HG02610 (cell line): ENCODE measurements at regions not wholly inside any gene's neighbourhood (a gene's known extent, or its start where the extent isn't known, plus 50 kb on each side); places are given as distances from the start of the nearest gene placed in this dataset.
"Not testable (repeated sequence)": the region's sequence is repeated elsewhere in the genome, so short reads cannot be mapped to it uniquely, and the experiment has no call there.

Experiments used
- ATAC-seq: cut with Tn5 transposase; IDR thresholded peaks from one replicate; pipeline ENCODE4 v1.9.1; 2021; ENCODE audit warnings: mild to moderate bottlenecking, moderate library complexity; ENCODE audit not compliant: unreplicated experiment

- no peak for ATAC-seq
Measured at GRCh38 chr3:30408105-30408557, 198.3 kb upstream of the TGFBR2 start.

- ATAC-seq: no peak
Measured at GRCh38 chr3:30418443-30418842, 188.0 kb upstream of the TGFBR2 start.

- ATAC-seq: no peak
Measured at GRCh38 chr3:30421266-30421665, 185.1 kb upstream of the TGFBR2 start.

GRCh38 chr3:30426293-30426993 lies 180.0 kb upstream of the TGFBR2 start:
- ATAC-seq: no peak

GRCh38 chr3:30428251-30428650 lies 178.2 kb upstream of the TGFBR2 start:
- ATAC-seq: no peak

GRCh38 chr3:30435861-30436331 lies 170.5 kb upstream of the TGFBR2 start:
- no peak for ATAC-seq

- no peak for ATAC-seq
Measured at GRCh38 chr3:30437171-30437601, 169.2 kb upstream of the TGFBR2 start.

GRCh38 chr3:30438126-30438525 lies 168.3 kb upstream of the TGFBR2 start:
- ATAC-seq: no peak

GRCh38 chr3:30439451-30440053 lies 166.8 kb upstream of the TGFBR2 start:
- ATAC-seq: no peak

GRCh38 chr3:30440147-30440604 lies 166.2 kb upstream of the TGFBR2 start:
- no peak for ATAC-seq

- ATAC-seq: no peak
Measured at GRCh38 chr3:30440880-30441279, 165.5 kb upstream of the TGFBR2 start.

GRCh38 chr3:30443756-30444673 lies 162.4 kb upstream of the TGFBR2 start:
- ATAC-seq: no peak

GRCh38 chr3:30448450-30449289 lies 157.7 kb upstream of the TGFBR2 start:
- no peak for ATAC-seq

- ATAC-seq: no peak
Measured at GRCh38 chr3:30449290-30449632, 157.1 kb upstream of the TGFBR2 start.

GRCh38 chr3:30452446-30452845 lies 154.0 kb upstream of the TGFBR2 start:
- no peak for ATAC-seq

- ATAC-seq: no peak
Measured at GRCh38 chr3:30453360-30454039, 152.9 kb upstream of the TGFBR2 start.

- no peak for ATAC-seq
Measured at GRCh38 chr3:30454636-30455035, 151.8 kb upstream of the TGFBR2 start.

- not testable (repeated sequence) for ATAC-seq
Measured at GRCh38 chr3:30455112-30455511, 151.3 kb upstream of the TGFBR2 start.

GRCh38 chr3:30455840-30456239 lies 150.6 kb upstream of the TGFBR2 start:
- ATAC-seq: no peak

- ATAC-seq: no peak
Measured at GRCh38 chr3:30456264-30456663, 150.1 kb upstream of the TGFBR2 start.
